PC-3 (cell line): ENCODE measurements at regions not wholly inside any gene's neighbourhood (a gene's known extent, or its start where the extent isn't known, plus 50 kb on each side); places are given as distances from the start of the nearest gene placed in this dataset.

Experiments
- CTCF ChIP-seq: fragments of 300-600 bp; sonication (generic); conservative IDR thresholded peaks from 2 replicates; pipeline ENCODE4 v1.5.1; 2017; ENCODE audit warnings: antibody characterized with exemption, low read depth, mild to moderate bottlenecking, low read length
- EZH2 ChIP-seq: fragments of 300-600 bp; sonication (generic); IDR thresholded peaks from one replicate; pipeline ENCODE4 v1.6.1; 2017; ENCODE audit warnings: antibody characterized with exemption, mild to moderate bottlenecking, low read length; ENCODE audit not compliant: unreplicated experiment

GRCh38 chr15:96544162-96544756, 213.8 kb downstream of the NR2F2 start:
- no peak for TF ChIP-seq EZH2
- no peak for TF ChIP-seq CTCF
